Stromal cell of bone marrow (primary cell): ENCODE measurements at regions not wholly inside any gene's neighbourhood (a gene's known extent, or its start where the extent isn't known, plus 50 kb on each side); places are given as distances from the start of the nearest gene placed in this dataset.
"Not testable (repeated sequence)": the region's sequence is repeated elsewhere in the genome, so short reads cannot be mapped to it uniquely, and the experiment has no call there.

ENCODE experiments used
- DNase-seq: peaks from one replicate; pipeline ENCODE4 v3.0.0-alpha.2; 2012; ENCODE audit warnings: low read depth

- no peak for DNase-seq
Measured at GRCh38 chr13:65154661-65155447, 2075.3 kb downstream of the PCDH9 start.

GRCh38 chr13:65149687-65150086 is 2080.4 kb downstream of the PCDH9 start:
- DNase-seq: no peak

- DNase-seq: no peak
Measured at GRCh38 chr13:65143920-65144319, 2086.2 kb downstream of the PCDH9 start.

- no peak for DNase-seq
Measured at GRCh38 chr13:65133094-65133493, 2097.0 kb downstream of the PCDH9 start.

- no peak for DNase-seq
Measured at GRCh38 chr13:65125236-65125635, 2104.9 kb downstream of the PCDH9 start.

GRCh38 chr13:65112531-65112941 is 2117.6 kb downstream of the PCDH9 start:
- no peak for DNase-seq

- DNase-seq: no peak
Measured at GRCh38 chr13:65112123-65112522, 2118.0 kb downstream of the PCDH9 start.

GRCh38 chr13:65111223-65111622 is 2118.9 kb downstream of the PCDH9 start:
- no peak for DNase-seq

GRCh38 chr13:65104436-65104835 is 2125.7 kb downstream of the PCDH9 start:
- not testable (repeated sequence) for DNase-seq

- no peak for DNase-seq
Measured at GRCh38 chr13:65103351-65103750, 2126.8 kb downstream of the PCDH9 start.

GRCh38 chr13:65095161-65096082 is 2134.7 kb downstream of the PCDH9 start:
- DNase-seq: no peak

- no peak for DNase-seq
Measured at GRCh38 chr13:65093357-65093756, 2136.8 kb downstream of the PCDH9 start.

GRCh38 chr13:65091031-65091430 is 2139.1 kb downstream of the PCDH9 start:
- no peak for DNase-seq

- DNase-seq: no peak
Measured at GRCh38 chr13:65090186-65090585, 2139.9 kb downstream of the PCDH9 start.

- no peak for DNase-seq
Measured at GRCh38 chr13:65088906-65089305, 2141.2 kb downstream of the PCDH9 start.

GRCh38 chr13:65085977-65086376 is 2144.2 kb downstream of the PCDH9 start:
- no peak for DNase-seq

GRCh38 chr13:65074248-65074647 is 2155.9 kb downstream of the PCDH9 start:
- DNase-seq: no peak

- DNase-seq: no peak
Measured at GRCh38 chr13:65064967-65065366, 2165.2 kb downstream of the PCDH9 start.

GRCh38 chr13:65063753-65064152 is 2166.4 kb downstream of the PCDH9 start:
- DNase-seq: no peak

GRCh38 chr13:65057986-65058385 is 2172.2 kb downstream of the PCDH9 start:
- DNase-seq: no peak

GRCh38 chr13:65054277-65054676 is 2175.9 kb downstream of the PCDH9 start:
- DNase-seq: no peak

GRCh38 chr13:65036999-65037398 is 2193.1 kb downstream of the PCDH9 start:
- DNase-seq: no peak

GRCh38 chr13:65035302-65035701 is 2194.8 kb downstream of the PCDH9 start:
- no peak for DNase-seq
